PFSK-1 (cell line): ENCODE measurements at regions not wholly inside any gene's neighbourhood (a gene's known extent, or its start where the extent isn't known, plus 50 kb on each side); places are given as distances from the start of the nearest gene placed in this dataset.

Source experiments
- FOXP2 ChIP-seq: optimal IDR thresholded peaks from 2 replicates; pipeline ENCODE3; 2011; ENCODE audit warnings: borderline replicate concordance, control low read depth, inconsistent platforms; ENCODE audit not compliant: insufficient read depth; ENCODE audit errors: extremely low read length, extremely low read depth
- POLR2AphosphoS5 ChIP-seq: IDR thresholded peaks from 2 replicates; pipeline ENCODE4 v1.6.1; 2012; ENCODE audit warnings: low read depth, mild to moderate bottlenecking, control low read depth, low read length, moderate library complexity
- SIN3A ChIP-seq: IDR thresholded peaks from 2 replicates; pipeline ENCODE4 v1.6.1; 2012; ENCODE audit warnings: mild to moderate bottlenecking, low read length, moderate library complexity, borderline replicate concordance; ENCODE audit not compliant: insufficient read depth
- TAF1 ChIP-seq: IDR thresholded peaks from 2 replicates; pipeline ENCODE4 v1.6.1; 2012; ENCODE audit warnings: low read length, control low read depth, borderline replicate concordance; ENCODE audit not compliant: insufficient read depth
- TF ChIP-seq, protein P1 (sequence below), 2 experiments: IDR thresholded peaks; 2 replicates each; pipeline versions ENCODE4 v1.6.1 to v1.8.0; 2011 to 2012; ENCODE audit warnings: low read depth in 2 of 2, low read length in 2 of 2, control low read depth in 1 of 2, inconsistent platforms in 1 of 2, mild to moderate bottlenecking in 1 of 2, moderate library complexity in 1 of 2; ENCODE audit not compliant: insufficient read depth in 1 of 2

DNA sequence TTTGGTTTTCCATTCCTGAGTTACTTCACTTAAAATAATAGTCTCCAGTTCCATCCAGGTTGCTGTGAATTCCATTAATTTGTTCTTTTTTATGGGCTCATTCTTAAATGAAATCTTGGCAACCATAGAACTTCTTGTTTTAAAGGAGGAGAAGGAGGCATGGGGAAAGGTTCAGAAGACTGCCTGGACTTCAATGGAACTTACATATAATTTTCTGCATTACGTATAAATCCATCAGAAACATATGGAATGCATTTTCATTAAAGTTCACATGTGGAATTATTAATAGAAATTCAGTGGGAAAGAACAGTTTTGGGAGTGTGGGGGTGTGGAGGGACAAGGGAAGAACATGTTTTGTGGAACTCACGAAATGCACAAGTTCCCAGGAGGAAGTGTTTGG, 176.6 kb upstream of the PRKCQ start:
- TF ChIP-seq FOXP2 = no peak
- TF ChIP-seq, protein P1, sequence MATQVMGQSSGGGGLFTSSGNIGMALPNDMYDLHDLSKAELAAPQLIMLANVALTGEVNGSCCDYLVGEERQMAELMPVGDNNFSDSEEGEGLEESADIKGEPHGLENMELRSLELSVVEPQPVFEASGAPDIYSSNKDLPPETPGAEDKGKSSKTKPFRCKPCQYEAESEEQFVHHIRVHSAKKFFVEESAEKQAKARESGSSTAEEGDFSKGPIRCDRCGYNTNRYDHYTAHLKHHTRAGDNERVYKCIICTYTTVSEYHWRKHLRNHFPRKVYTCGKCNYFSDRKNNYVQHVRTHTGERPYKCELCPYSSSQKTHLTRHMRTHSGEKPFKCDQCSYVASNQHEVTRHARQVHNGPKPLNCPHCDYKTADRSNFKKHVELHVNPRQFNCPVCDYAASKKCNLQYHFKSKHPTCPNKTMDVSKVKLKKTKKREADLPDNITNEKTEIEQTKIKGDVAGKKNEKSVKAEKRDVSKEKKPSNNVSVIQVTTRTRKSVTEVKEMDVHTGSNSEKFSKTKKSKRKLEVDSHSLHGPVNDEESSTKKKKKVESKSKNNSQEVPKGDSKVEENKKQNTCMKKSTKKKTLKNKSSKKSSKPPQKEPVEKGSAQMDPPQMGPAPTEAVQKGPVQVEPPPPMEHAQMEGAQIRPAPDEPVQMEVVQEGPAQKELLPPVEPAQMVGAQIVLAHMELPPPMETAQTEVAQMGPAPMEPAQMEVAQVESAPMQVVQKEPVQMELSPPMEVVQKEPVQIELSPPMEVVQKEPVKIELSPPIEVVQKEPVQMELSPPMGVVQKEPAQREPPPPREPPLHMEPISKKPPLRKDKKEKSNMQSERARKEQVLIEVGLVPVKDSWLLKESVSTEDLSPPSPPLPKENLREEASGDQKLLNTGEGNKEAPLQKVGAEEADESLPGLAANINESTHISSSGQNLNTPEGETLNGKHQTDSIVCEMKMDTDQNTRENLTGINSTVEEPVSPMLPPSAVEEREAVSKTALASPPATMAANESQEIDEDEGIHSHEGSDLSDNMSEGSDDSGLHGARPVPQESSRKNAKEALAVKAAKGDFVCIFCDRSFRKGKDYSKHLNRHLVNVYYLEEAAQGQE (IDR thresholded peaks at IDR 0.05; ENCODE audit: insufficient read depth in 1 of 2, low read depth in 2 of 2, low read length in 2 of 2) = no peak
- TF ChIP-seq TAF1 = no peak

DNA sequence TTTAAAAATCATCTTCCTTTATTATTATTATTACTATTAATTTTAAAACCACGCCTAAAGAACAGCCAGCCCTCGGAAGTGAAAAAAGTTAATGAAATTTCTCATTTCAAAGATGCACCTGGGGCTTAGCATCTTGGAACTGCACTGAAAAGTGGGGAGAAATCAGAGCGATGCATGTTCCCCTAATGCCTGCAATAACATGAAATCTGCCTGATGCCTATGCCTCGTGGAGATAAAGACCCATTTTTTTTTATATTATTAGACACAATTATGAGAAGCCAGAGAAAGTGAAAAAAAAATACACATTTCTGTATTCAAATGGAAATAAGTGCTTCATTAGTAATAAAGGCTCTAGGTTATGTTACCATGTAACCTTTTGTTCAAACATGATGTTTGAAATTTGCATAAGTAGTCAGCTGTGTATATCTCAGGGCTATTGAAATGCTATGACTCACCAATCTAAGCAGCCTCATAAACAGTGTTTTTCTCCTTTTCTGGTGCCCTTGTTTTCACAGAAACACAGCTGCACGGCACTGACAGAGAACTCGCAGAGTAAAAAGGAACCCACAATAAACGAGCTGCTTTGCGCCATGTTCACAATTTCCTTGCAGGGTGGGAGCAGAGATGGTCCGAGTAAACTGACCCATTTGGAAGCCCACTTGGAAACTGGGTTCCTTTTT, 175.8 kb upstream of the PRKCQ start:
- no peak for TF ChIP-seq SIN3A
- no peak for TF ChIP-seq POLR2AphosphoS5
- no peak for TF ChIP-seq TAF1
- TF ChIP-seq FOXP2 = no peak
- TF ChIP-seq, protein P1 (IDR thresholded peaks at IDR 0.05; ENCODE audit: insufficient read depth in 1 of 2, low read depth in 2 of 2, low read length in 2 of 2) = no peak

- TF ChIP-seq, protein P1 (IDR thresholded peaks at IDR 0.05; ENCODE audit: insufficient read depth in 1 of 2, low read depth in 2 of 2, low read length in 2 of 2) = no peak
- TF ChIP-seq FOXP2 (no peak), TAF1 (no peak), POLR2AphosphoS5 (no peak)
These were observed 173.6 kb upstream of the PRKCQ start for GRCh38 chr10:6753644-6754043.

DNA sequence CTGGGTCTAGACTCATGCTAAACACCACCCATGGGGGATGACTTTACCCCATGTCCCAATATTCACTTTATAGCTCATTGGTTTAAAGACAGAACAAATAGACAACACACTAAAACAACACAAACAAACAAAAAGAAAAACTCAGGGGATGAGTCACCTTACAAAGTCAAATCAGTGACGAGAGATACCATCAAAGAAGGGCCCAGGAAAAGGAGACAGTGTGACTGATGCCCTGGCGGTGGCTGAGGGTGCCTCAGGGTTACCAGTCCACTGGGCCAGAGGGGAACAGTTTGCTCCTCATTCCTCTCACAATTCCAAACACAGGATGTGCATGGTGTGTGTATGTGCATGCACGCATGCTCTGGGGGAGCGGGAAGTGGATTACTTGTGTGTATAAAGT, 171.3 kb upstream of the PRKCQ start:
- no peak for TF ChIP-seq POLR2AphosphoS5
- no peak for TF ChIP-seq FOXP2

GRCh38 chr10:6748981-6749635, 169.0 kb upstream of the PRKCQ start:
- TF ChIP-seq SIN3A = no peak
- no peak for TF ChIP-seq FOXP2
- TF ChIP-seq POLR2AphosphoS5 = no peak
- TF ChIP-seq, protein P1 (IDR thresholded peaks at IDR 0.05; ENCODE audit: insufficient read depth in 1 of 2, low read depth in 2 of 2, low read length in 2 of 2) = no peak
- TF ChIP-seq TAF1 = no peak
